ENCODE measurements at regions not wholly inside any gene's neighbourhood (a gene's known extent, or its start where the extent isn't known, plus 50 kb on each side); places are given as distances from the start of the nearest gene placed in this dataset.
A peak's percentile ranks its signal among the peaks of the same experiment; 100 is the strongest.
"Not testable (repeated sequence)": the region's sequence is repeated elsewhere in the genome, so short reads cannot be mapped to it uniquely, and the experiment has no call there.

- no peak for DNase-seq (ENCODE audit: low read depth in 2 of 2)
Observed at GRCh38 chr22:44576311-44577260, 78.6 kb upstream of the RTL6 start.

GRCh38 chr22:44575381-44576268 lies 77.6 kb upstream of the RTL6 start:
- no peak for DNase-seq (ENCODE audit: low read depth in 2 of 2)

- no peak for DNase-seq (ENCODE audit: low read depth in 2 of 2)
Observed at GRCh38 chr22:44574640-44575380, 76.8 kb upstream of the RTL6 start.

GRCh38 chr22:44574057-44574639 lies 76.1 kb upstream of the RTL6 start:
- DNase-seq (ENCODE audit: low read depth in 2 of 2), result peak in 1 of 2 donors; percentile 52

GRCh38 chr22:44573451-44573850 lies 75.4 kb upstream of the RTL6 start:
- DNase-seq (ENCODE audit: low read depth in 2 of 2), result no peak

- DNase-seq (ENCODE audit: low read depth in 2 of 2), result no peak
Observed at GRCh38 chr22:44572414-44573207, 74.6 kb upstream of the RTL6 start.

GRCh38 chr22:44571566-44572413 lies 73.8 kb upstream of the RTL6 start:
- no peak for DNase-seq (ENCODE audit: low read depth in 2 of 2)

GRCh38 chr22:44570476-44571445 lies 72.7 kb upstream of the RTL6 start:
- DNase-seq (ENCODE audit: low read depth in 2 of 2), result no peak

- DNase-seq (ENCODE audit: low read depth in 2 of 2), result no peak
Observed at GRCh38 chr22:44569561-44569991, 71.5 kb upstream of the RTL6 start.

- peak; percentile 64 to 66 for DNase-seq (ENCODE audit: low read depth in 2 of 2)
Observed at GRCh38 chr22:44567846-44568493, 69.9 kb upstream of the RTL6 start.

GRCh38 chr22:44567378-44567841 lies 69.4 kb upstream of the RTL6 start:
- DNase-seq (ENCODE audit: low read depth in 2 of 2), result peak in 1 of 2 donors; percentile 8

- no peak for DNase-seq (ENCODE audit: low read depth in 2 of 2)
Observed at GRCh38 chr22:44566911-44567310, 68.9 kb upstream of the RTL6 start.

GRCh38 chr22:44562651-44563050 lies 64.6 kb upstream of the RTL6 start:
- DNase-seq (ENCODE audit: low read depth in 2 of 2), result not testable (repeated sequence)

- no peak for DNase-seq (ENCODE audit: low read depth in 2 of 2)
Observed at GRCh38 chr22:44561139-44561840, 63.3 kb upstream of the RTL6 start.

GRCh38 chr22:44558671-44559070 lies 60.6 kb upstream of the RTL6 start:
- not testable (repeated sequence) for DNase-seq (ENCODE audit: low read depth in 2 of 2)

- not testable (repeated sequence) for DNase-seq (ENCODE audit: low read depth in 2 of 2)
Observed at GRCh38 chr22:44557872-44558271, 59.8 kb upstream of the RTL6 start.
